GM18508 (cell line): ENCODE measurements at regions not wholly inside any gene's neighbourhood (a gene's known extent, or its start where the extent isn't known, plus 50 kb on each side); places are given as distances from the start of the nearest gene placed in this dataset.
"Not testable (repeated sequence)": the region's sequence is repeated elsewhere in the genome, so short reads cannot be mapped to it uniquely, and the experiment has no call there.

Experiments used
- ATAC-seq: cut with Tn5 transposase; IDR thresholded peaks from one replicate; pipeline ENCODE4 v1.9.1; 2021; ENCODE audit warnings: moderate number of reproducible peaks; ENCODE audit not compliant: insufficient read depth, unreplicated experiment

GRCh38 chr6:16912756-16913155 lies 151.5 kb upstream of the ATXN1 start:
- ATAC-seq, result no peak

GRCh38 chr6:16911088-16911487 lies 149.8 kb upstream of the ATXN1 start:
- ATAC-seq, result no peak

GRCh38 chr6:16909658-16910360 lies 148.5 kb upstream of the ATXN1 start:
- no peak for ATAC-seq

- no peak for ATAC-seq
Measured at GRCh38 chr6:16907991-16908390, 146.7 kb upstream of the ATXN1 start.

GRCh38 chr6:16904957-16905356 lies 143.7 kb upstream of the ATXN1 start:
- ATAC-seq, result no peak

GRCh38 chr6:16903470-16903869 lies 142.2 kb upstream of the ATXN1 start:
- ATAC-seq, result no peak

GRCh38 chr6:16902502-16902901 lies 141.2 kb upstream of the ATXN1 start:
- ATAC-seq, result no peak

GRCh38 chr6:16901782-16902181 lies 140.5 kb upstream of the ATXN1 start:
- no peak for ATAC-seq

- no peak for ATAC-seq
Measured at GRCh38 chr6:16901306-16901705, 140.0 kb upstream of the ATXN1 start.

- ATAC-seq, result no peak
Measured at GRCh38 chr6:16898640-16899396, 137.6 kb upstream of the ATXN1 start.

GRCh38 chr6:16897669-16898068 lies 136.4 kb upstream of the ATXN1 start:
- ATAC-seq, result no peak

- no peak for ATAC-seq
Measured at GRCh38 chr6:16894301-16894700, 133.0 kb upstream of the ATXN1 start.

- not testable (repeated sequence) for ATAC-seq
Measured at GRCh38 chr6:16891110-16891509, 129.8 kb upstream of the ATXN1 start.

GRCh38 chr6:16885411-16886160 lies 124.3 kb upstream of the ATXN1 start:
- ATAC-seq, result no peak

GRCh38 chr6:16884526-16884925 lies 123.3 kb upstream of the ATXN1 start:
- ATAC-seq, result no peak

GRCh38 chr6:16883414-16883813 lies 122.2 kb upstream of the ATXN1 start:
- ATAC-seq, result no peak

GRCh38 chr6:16882230-16882629 lies 121.0 kb upstream of the ATXN1 start:
- ATAC-seq, result no peak

GRCh38 chr6:16876852-16877251 lies 115.6 kb upstream of the ATXN1 start:
- ATAC-seq, result not testable (repeated sequence)

GRCh38 chr6:16876201-16876600 lies 114.9 kb upstream of the ATXN1 start:
- no peak for ATAC-seq

- no peak for ATAC-seq
Measured at GRCh38 chr6:16873698-16874097, 112.4 kb upstream of the ATXN1 start.

GRCh38 chr6:16872543-16873235 lies 111.4 kb upstream of the ATXN1 start:
- no peak for ATAC-seq
